EH (cell line): ENCODE measurements at regions not wholly inside any gene's neighbourhood (a gene's known extent, or its start where the extent isn't known, plus 50 kb on each side); places are given as distances from the start of the nearest gene placed in this dataset.

ENCODE experiments used
- DNase-seq: peaks from one replicate; pipeline ENCODE4 v3.0.0-alpha.2; 2015; ENCODE audit warnings: low read depth

DNA sequence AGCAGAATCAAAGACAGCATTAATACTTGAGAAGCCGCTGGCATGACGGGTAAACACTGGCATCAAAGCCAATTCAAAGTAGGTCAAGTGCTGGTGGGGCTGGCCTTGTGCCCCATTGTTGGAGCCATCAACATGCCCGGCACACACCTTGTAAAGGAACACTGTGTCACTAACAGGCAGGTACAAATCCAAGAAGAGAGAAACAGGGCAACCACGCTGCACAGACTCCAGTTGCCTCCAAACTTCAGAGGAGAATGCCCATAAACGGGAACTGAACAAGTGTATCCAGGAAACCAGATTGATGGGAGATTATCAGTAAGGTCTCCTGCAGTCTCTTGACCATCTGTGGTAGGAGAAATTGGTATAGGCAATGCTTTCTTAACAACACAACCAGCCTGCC, 127.0 kb upstream of the STXBP5 start:
- no peak for DNase-seq

DNA sequence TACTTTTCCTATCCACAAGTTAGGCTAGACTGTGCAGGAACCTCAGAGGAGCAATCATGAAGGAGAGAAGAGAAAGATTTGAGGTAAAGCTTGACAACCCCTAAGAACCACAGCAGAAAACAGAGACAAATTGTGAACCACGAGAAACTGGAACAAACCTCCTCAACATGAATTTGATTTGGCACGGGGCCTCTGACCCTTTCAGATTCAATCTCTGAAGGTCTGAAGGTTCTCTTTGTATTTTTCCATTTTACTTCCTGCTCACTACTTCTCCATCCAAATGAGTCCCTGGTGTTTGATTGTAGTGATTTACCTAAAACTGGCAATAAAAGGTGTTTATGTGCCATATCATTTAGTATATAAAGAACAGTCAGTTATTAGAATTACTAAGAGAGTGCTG, 126.1 kb upstream of the STXBP5 start:
- DNase-seq = no peak

DNA sequence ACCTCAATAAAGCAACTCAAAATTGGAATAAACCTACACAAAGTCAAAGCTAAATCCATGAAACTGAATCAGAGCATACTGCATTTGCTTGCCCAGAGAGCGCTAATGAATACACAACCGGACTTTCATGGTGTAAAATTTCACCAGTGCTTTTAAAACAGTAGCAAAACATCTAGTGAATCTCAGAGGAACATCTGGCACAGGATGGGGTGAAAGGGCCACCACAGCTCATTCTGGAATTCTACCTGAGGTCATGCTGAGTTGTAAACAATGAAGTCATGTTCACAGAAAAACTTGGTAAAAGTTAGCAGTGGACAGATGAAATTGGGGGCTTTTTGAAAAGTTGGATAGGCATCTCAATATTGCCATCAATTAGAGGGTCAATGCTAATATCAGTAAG, 125.6 kb upstream of the STXBP5 start:
- no peak for DNase-seq

DNA sequence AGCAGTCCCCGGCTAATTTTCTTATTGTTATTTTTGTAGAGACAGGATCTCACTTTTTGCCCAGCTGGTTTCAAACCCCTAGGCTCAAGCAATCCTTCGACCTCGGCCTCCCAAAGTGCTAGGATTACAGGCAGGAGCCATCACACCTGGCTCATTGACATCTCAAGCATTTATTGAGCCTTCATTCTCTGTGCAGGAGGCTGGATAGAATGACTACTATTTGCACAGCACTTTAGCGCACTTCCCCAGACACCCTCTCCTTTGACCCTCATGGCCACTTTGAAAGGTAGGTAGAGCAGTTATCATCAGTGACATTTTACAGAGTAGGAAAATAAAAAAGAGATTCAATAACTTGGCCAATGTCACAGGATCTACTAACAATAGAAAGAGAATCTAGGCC, 124.0 kb upstream of the STXBP5 start:
- DNase-seq = no peak

DNA sequence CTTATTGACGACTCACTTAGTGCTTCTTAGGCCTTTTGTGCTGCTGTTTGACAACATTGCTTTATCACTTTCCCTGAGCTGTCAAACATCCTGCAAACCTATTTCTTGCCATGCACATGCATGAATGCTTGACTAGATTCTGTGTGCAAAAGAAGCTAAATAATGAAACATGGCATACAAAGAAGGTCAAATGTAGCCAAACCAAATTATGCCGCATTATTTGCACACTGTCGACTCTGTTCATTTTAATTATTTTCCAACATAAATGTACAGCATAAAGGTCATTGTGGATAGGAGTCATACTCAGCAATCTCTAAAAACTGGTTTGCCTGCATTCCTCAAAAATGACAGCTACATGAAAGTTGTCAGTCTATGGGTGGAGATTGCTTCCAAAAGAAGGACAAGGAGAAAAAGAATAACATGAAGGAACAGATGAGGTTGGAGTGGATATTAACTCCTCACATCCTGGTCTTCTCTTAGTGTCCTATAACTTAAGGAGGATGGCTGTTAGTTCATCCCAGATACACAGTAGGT, 123.1 kb upstream of the STXBP5 start:
- no peak for DNase-seq

DNA sequence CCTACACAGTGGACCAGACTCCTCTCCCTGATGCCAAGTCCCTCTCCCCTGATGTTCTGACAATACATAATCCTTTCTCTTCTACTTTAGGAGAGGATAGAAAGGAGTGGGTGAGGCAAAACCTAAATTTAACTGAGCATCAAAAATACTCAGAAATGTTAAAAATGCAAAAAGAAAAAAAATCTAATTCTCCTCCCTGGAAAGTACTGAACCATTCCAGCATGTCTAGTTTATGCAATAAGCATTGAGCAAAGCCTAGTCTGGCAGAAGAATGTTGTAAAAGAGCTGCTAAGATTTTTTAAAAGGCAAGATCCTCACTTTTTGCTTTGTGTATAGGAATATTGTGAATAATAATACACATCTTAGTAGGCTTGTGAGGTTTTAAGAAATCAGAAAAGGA, 116.6 kb upstream of the STXBP5 start:
- DNase-seq = peak; percentile 19

DNA sequence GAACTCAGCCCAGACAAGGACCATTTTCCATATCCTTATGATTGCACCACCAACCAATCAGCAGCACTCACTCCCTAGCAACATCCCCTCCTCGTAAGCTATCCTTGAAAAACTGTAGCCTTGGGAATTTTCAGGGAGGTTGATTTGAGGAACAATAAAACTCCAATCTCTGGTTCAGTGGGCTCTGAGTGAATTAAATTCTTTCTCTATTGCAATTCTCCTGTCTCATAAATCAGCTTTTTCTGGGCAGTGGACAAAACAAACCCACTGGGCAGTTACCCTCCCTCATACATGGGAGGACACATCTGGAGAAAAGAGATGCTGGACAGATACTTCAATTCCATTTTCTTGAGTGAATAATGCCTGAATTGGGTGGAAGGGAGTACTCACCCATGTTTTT, 115.4 kb upstream of the STXBP5 start:
- no peak for DNase-seq

DNA sequence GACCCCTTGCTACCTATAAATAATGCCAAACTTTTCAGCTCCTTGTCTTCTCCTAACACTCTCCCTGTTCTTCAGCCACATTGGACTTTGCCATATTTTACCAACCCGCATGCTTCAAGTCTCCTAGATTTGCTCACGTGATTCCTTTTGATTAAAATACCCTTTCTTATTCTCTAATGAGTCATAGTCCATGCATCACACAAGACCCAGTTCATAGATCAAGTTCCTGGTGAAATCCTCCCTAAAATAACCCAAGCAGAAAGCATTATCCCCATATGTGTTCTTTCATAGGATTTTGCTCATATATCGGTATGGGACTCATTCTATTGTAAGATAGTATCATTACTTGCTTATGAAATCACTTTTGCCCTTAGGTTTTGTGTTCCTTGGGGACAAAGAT, 108.9 kb upstream of the STXBP5 start:
- no peak for DNase-seq

DNA sequence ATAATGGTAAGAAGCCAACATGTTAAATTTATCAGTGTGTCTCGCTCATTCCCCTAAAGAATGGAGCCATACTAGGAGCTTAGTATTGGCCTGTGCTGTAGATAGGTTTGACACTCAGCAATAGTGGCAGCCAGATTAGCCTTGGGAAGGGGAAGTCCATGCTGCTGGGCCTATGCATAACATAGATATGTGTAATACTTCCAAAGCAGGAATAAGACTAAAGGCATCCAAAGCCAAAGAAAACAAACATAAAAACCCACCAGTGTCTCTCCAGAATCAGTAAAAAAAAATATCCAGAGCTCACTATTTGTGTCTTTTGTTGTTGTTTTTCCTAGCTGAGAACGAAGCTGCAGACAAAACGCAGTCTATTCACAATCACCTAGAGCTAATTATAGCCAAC, 104.2 kb upstream of the STXBP5 start:
- peak; percentile 95 for DNase-seq

DNA sequence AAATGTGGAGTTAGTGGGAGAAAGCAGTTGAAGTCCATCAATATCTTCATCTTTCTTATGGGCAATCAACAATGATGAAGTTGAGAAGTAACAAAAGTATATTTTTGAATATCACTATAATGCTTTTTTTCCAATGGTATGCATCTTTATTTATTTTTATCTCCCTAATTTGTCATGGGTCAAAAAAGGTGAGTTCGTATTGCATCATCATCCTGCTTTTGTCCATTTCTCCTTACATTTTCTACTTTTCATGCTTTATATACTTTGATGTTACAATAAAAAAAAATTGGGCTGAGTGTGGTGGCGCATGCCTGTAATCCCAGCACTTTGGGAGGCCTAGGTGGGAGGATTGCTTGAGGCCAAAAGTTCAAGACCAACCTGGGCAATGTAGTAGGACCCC, 101.2 kb upstream of the STXBP5 start:
- DNase-seq = no peak

DNA sequence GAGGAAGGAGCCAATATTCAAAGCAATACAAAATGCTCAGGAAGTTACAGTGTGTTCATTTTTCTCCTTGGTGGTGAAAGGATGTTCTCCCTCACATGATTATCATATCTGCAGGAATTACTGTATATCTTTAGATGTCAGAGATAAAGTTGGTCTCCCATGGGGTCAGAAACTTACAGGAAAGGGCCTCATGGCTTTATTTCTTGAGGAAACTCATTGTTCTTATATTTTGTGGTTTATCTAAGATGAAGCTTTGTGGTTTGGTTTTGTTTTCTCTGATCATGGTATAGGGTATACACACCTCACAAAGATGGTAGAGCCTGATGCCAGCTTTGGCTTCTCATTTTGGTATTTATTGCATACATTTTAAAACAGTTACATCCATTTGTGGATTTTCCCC, 100.5 kb upstream of the STXBP5 start:
- DNase-seq = peak; percentile 17

DNA sequence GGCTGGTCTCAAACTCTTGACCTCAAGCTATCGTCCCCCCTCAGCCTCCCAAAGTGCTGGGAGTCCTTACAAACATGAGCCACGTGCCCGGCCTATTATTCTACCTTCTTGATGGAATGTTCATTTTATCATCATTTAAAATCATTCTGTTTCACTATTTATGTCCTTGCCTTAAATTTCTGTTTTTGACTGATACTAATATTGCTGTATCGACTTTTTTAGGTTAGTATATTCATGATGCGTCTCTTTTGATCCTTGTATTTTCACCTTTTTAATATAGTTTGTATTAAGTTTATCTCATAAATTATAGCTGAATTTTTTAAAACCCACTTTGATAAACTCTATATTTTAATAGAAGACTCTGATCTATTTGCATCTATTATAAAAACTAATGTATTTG, 98.4 kb upstream of the STXBP5 start:
- DNase-seq = no peak

DNA sequence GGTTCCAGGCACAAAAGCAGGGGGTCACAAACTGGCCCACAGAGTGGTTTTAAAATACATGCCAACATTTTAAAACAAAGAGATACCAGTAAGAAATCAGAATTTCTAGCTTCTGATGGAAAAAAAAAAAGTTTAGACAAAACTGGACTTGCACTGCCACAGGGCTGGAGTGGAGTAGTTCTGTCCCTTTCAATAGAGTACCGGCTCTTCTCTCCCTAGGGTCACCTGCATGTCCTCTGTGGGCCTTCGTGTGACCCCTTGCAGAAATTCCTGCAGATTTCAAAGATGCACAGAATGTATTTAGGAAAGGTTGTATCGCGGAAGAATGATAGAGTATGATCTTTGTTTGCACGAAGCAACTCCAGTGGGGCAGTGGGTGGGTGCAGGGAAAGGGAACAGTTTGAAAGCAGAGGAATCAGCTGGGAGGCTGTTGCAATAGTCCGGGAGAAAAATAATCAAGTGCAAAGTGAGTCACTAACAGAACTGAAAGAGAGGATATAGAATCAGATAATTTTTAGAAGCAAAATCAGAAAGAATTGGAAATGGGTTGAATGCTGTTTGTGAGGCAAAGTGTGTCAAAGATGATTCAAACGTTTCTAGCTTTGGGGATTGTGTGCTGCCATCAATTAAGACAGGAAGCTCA, 97.3 kb upstream of the STXBP5 start:
- peak; percentile 57 for DNase-seq

DNA sequence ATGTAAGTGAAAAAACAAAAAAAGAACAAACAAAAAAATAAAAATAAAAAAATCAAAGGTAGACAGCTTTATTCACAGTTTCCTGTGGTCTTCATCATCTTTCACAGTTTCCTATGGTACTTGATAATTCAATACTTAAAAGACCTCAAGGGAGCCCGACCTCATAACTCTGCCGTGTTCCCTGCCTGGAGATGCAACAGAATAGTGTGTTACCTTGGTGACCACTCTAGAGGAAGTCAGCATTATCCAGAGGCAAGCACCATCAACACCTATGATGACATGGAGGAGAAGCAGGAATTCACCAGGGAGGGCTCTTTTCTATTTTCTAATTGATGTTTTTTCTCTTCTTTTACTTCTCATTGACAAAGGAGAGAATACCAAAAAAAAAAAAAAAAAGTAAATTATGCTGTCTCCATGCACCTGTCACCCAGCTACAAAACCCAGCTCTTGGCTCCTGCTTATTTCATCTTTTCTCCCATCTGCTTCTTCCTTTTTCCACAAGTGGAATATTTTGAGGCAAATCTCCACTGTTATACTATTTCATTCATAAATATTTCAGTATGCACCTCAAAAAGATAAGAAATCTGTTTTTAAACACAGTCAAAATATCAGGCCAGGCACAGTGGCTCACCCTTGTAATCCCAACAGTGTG, 95.8 kb upstream of the STXBP5 start:
- DNase-seq = no peak

DNA sequence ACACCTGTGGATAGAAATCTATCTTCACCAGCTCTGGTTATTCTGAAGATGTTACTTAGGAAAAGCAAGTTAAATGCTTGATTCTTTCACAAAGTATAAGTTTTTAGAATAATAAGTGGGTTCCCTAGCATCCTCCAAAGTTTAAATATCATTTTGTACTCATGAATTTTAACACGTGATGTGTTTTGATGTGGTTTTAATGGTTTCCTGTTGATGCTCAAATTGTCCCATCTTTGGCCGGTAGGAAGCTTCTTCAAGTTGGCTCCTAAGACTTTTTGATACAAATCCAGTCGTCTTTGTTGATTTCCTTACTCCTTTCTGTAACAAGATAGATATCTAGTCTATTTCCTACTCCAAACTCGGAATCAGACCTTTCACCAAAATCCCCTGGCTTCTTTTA, 94.5 kb upstream of the STXBP5 start:
- DNase-seq = no peak

DNA sequence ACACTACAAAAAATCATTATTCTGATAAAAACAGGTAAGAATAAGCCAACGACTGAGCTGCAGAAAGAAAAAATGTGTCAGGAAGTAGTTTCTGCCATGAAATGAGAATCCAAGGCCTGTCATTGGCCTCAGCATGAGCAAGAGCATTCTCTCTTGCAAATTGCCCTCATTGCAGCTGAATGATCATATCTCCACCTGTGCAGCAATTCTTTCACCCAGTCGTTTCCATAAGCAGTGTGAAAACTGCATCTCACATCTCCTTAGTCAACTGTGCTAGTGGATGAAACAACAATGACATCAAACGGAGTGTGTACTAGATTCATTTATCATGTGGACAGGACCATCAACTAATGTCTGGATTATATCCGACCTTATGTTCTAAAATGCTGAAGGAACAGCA, 88.2 kb upstream of the STXBP5 start:
- no peak for DNase-seq

DNA sequence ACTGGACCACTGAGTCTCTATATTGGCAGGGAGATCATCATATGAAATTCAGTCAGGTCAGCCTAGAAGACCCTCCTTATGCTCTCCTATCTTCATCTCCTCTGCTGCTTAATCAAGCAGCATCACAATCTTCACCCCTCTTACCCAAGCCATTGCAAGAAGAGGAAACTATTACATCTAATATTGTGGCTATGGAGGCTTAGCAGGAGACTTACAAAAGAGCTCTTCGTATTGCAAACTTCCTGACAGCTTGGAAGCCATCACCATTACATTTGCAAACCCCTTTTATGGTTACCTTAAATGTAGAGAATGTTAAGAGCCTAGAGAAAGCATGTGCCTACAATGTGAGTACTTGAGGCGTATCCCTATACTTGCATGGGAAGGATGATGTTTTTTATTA, 87.2 kb upstream of the STXBP5 start:
- DNase-seq = no peak

DNA sequence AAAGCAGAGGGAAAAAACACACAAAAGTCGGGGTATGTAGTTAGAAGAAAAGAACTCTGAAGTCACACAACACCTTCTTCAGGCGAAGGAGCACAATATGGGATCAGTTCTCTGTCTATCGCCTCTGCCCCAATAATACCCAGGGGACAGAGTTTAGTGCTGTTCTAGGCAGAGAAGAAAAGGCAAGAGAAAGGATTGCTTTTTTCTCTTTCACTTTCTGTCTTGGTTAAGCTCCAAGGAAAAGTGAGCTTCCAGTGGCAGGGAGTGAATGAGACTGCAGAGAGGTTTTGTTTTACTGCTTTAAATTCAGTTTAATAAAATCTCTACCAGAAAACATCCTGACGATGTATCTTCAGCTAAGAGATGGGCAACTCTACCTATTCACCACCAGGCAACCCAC, 86.6 kb upstream of the STXBP5 start:
- peak; percentile 41 for DNase-seq

DNA sequence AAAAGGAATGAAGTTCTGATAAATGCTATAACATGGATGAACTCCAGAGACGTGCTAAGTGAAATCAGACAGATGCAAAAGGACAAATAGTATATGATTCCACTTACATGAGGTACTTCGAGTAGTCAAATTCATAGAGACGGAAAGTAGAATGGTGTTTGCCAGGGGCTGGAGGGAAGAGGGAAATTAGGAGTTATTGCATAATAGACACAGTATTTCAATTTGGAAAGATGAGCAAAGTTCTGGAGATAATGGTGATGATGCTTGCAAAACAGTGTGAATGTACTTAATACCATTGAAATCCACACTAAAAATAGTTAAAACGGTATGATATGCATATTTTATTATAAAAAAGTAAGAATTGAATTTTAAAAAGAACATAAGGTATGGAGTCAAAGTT, 84.9 kb upstream of the STXBP5 start:
- DNase-seq = no peak

DNA sequence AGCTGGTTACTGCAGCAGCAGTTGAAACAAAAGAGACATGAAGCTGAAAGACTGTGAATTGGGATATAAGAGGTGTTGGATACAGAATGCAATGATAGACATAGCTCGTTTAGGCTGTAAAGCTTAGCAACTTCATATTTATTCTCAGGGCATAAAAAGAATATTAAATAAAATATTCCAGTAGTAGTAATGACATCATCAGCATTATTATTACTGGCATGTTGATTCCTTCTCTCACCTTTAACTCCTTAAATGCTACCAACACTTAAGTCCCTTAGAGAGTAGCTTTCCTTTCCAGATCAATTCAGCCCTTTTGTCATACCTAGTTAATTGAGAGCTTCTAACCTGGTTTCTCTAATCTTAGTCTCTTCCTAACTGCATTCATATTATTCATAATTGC, 81.4 kb upstream of the STXBP5 start:
- DNase-seq = no peak

DNA sequence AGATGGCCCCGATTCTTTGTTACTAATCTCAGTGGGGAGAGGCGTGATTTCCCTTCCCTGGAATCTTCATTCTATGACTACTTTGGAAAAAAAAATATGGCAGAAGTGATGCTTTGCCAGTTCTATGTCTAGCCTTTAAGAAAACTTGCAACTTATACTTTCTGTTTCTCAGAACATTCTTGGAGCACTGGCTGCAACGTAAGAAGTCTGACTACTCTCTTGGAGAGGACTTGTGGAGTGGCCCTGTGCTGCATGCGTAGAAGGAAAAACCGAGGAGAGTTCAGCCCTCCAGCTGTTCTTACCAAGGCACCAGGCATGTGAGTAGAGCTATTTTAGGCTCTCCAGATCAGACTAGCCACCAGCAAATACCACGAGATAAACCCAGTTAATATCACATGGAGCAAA, 77.6 kb upstream of the STXBP5 start:
- no peak for DNase-seq

DNA sequence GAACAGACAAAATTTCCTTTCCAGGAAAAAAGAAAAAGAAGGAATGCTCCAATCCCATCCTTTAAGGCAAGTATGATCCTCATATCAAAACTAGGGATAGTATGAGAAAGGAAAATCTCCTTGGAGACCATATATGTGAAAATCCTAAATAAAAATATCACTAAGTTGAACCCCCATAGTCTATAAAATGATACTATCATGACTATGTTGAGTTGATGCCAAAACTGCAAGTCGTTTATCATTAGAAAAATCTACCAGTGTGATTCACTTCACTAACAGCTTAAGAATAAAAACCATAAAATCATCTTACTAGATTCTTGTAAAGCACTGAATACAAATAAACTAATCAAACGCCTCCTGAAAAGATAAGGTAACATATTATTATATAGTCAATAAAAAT, 76.6 kb upstream of the STXBP5 start:
- DNase-seq = peak; percentile 63

DNA sequence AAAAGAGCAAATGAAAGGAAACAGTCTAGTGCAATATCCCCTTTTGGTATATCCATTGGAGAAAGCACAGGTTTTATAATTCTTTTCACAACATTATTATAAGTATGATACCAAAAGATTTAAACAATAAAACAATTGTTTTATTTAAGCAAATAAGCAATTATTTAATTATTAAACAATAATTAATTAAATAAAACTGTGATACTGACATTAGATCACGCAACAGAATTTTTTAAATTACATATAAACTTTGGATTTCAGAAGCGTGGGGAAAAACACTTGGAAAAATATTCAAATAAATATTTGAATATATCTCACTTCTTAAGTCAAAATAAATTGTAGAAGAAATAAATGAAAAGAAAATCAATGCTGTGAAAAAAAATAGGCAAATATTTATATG, 76.2 kb upstream of the STXBP5 start:
- DNase-seq = no peak

DNA sequence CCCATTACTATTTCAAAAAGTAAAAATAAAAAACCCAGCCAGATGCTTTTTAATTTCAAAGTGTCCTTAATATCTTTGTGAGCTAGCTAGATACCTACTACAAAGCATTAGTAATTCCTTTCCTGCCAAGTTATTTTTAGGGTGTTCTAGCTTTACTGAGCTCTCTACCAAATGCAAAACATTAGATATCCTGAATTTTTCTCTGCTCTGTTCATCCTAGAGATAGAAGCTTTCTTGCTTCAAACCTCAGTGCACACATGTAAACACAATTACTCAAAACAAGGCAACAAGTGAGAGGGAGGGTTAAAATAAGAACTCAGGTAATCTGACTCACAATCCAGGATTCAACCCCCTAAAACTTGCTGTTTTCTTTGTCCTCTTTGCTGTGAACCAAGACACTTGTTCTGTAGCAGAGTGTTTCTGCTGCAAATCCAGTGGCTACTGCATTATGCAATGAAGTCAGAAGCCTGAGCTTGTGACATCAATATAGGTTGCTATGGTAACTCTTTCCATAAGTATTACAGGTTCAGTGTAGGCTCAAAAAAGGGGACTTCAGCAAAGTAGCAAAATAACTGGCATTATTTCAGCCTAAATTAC, 72.6 kb upstream of the STXBP5 start:
- DNase-seq = no peak
